LoVo (cell line): ENCODE measurements at regions not wholly inside any gene's neighbourhood (a gene's known extent, or its start where the extent isn't known, plus 50 kb on each side); places are given as distances from the start of the nearest gene placed in this dataset.

Experiments
- DNase-seq: peaks from one replicate; pipeline ENCODE4 v3.0.0-alpha.2; 2016; ENCODE audit warnings: low spot score

GRCh38 chr6:19325335-19325789 is 511.8 kb upstream of the ID4 start:
- no peak for DNase-seq

- no peak for DNase-seq
These were observed 509.9 kb upstream of the ID4 start for GRCh38 chr6:19327241-19327640.

GRCh38 chr6:19327661-19328060 is 509.5 kb upstream of the ID4 start:
- DNase-seq: no peak

- DNase-seq: no peak
These were observed 508.1 kb upstream of the ID4 start for GRCh38 chr6:19329078-19329477.

GRCh38 chr6:19331089-19331488 is 506.1 kb upstream of the ID4 start:
- DNase-seq: no peak

GRCh38 chr6:19332806-19333460 is 504.2 kb upstream of the ID4 start:
- DNase-seq: no peak

- DNase-seq: peak; percentile 5
These were observed 503.2 kb upstream of the ID4 start for GRCh38 chr6:19333936-19334335.

GRCh38 chr6:19336579-19336978 is 500.6 kb upstream of the ID4 start:
- DNase-seq: no peak

- no peak for DNase-seq
These were observed 500.1 kb upstream of the ID4 start for GRCh38 chr6:19337101-19337500.

GRCh38 chr6:19342616-19343015 is 494.6 kb upstream of the ID4 start:
- DNase-seq: no peak

GRCh38 chr6:19349429-19349828 is 487.7 kb upstream of the ID4 start:
- DNase-seq: no peak

GRCh38 chr6:19354181-19354580 is 483.0 kb upstream of the ID4 start:
- no peak for DNase-seq

GRCh38 chr6:19356692-19357091 is 480.5 kb upstream of the ID4 start:
- DNase-seq: no peak

- no peak for DNase-seq
These were observed 474.8 kb upstream of the ID4 start for GRCh38 chr6:19362396-19362795.

- no peak for DNase-seq
These were observed 468.7 kb upstream of the ID4 start for GRCh38 chr6:19368511-19368910.

- DNase-seq: no peak
These were observed 467.4 kb upstream of the ID4 start for GRCh38 chr6:19369785-19370184.

- no peak for DNase-seq
These were observed 466.3 kb upstream of the ID4 start for GRCh38 chr6:19370831-19371230.

- DNase-seq: no peak
These were observed 461.6 kb upstream of the ID4 start for GRCh38 chr6:19375613-19376012.

- DNase-seq: no peak
These were observed 459.4 kb upstream of the ID4 start for GRCh38 chr6:19377722-19378121.

- no peak for DNase-seq
These were observed 456.9 kb upstream of the ID4 start for GRCh38 chr6:19380293-19380692.

- DNase-seq: no peak
These were observed 454.5 kb upstream of the ID4 start for GRCh38 chr6:19382676-19383075.

GRCh38 chr6:19391926-19392325 is 445.2 kb upstream of the ID4 start:
- no peak for DNase-seq

- no peak for DNase-seq
These were observed 443.1 kb upstream of the ID4 start for GRCh38 chr6:19394051-19394450.

- no peak for DNase-seq
These were observed 442.5 kb upstream of the ID4 start for GRCh38 chr6:19394687-19395086.

GRCh38 chr6:19395316-19395715 is 441.9 kb upstream of the ID4 start:
- no peak for DNase-seq
